GM19438 (cell line): ENCODE measurements at regions not wholly inside any gene's neighbourhood (a gene's known extent, or its start where the extent isn't known, plus 50 kb on each side); places are given as distances from the start of the nearest gene placed in this dataset.
"Not testable (repeated sequence)": the region's sequence is repeated elsewhere in the genome, so short reads cannot be mapped to it uniquely, and the experiment has no call there.

ENCODE experiments used
- ATAC-seq: cut with Tn5 transposase; IDR thresholded peaks from one replicate; pipeline ENCODE4 v1.9.1; 2021; ENCODE audit warnings: low read depth; ENCODE audit not compliant: unreplicated experiment

DNA sequence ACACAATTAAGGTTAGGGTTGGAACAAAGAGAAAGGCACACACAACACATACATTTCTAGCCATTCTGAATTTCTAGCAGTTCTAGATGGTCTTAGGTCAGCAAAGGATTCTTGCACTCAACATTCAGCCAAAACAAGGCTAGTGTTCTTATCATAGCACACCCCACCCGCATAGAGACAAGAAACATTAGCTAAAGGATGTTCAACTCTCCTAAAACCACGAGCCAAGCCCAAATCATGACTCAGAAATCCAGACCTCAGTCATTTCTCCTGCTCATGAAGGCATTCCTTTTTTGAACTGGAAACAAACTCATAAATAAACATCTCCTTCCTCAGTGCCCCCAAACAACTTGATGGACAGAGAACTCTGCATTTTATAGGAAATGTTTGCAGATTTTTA, 293.0 kb upstream of the NOTCH2NLA start:
- not testable (repeated sequence) for ATAC-seq

DNA sequence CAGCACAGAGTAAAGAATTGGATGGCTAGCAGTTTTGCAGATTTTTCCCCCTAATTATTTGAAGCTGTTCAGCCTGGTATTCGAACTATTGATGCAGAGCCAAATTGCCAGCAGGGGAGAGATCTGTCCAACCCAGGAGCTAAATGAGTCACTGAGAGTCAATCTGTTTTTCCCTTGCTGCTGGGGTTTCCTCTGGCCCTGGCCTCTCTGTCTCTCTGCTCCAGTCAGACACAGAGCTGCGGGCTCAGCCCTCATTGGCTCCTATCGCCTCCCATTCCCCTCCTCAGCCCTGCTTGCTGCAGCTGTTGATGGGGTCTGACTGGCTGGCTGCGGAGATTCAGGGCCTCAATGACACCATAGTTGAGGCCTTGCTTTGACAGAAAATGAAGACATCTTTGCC, 284.9 kb upstream of the NOTCH2NLA start:
- not testable (repeated sequence) for ATAC-seq

DNA sequence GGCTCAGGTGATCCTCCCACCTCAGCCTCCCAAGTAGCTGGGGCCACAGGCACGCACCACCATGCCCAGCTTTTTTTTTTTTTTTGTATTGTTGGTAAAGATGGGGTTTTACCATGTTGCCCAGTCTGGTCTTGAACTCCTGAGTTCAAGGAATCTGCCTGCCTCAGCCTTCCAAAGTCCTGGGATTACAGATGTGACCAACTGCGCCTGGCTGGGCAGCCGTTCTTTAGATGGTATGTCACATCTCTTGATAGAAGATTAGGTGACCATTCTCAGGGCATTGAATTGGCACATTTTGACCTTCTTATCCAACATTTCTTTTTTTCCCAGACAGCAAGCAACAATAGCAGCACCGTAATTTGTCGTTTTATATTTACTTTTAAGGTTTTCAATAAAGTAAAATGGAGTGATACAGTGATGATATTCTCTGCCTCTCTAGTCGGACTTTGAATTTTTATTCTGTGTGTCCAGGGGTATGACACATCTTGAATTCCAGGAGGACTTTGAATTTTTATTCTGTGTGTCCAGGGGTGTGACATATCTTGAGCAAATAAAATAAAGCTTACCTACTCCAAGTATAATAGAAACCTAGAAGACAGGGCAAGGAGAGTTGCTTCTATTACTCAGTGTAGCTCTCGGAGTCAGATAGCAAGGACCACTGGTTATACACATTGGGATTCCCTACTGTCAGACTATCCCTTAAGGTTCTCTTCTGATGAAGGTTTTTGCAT, 282.4 kb upstream of the NOTCH2NLA start:
- not testable (repeated sequence) for ATAC-seq

- ATAC-seq = not testable (repeated sequence)
These were observed 281.6 kb upstream of the NOTCH2NLA start for GRCh38 chr1:146510248-146510983.

DNA sequence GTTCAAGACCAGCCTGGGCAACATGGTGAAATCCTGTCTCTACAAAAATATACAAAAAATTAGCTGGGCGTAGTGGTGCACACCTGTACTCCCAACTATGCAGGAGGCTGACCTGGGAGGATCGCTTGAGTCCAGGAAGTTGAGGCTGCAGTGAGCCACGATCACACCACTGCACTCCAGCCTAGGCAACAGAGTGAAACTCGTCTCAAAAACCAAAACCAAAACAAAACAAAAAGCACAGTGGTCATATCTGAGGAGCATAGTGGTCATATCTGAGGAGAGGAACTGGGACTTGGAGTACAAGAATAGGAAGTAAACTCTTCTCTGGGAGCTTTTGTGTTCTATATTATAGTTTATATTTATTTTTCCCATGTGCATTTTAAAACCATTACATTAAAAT, 275.3 kb upstream of the NOTCH2NLA start:
- not testable (repeated sequence) for ATAC-seq

- ATAC-seq = not testable (repeated sequence)
These were observed 258.7 kb upstream of the NOTCH2NLA start for GRCh38 chr1:146487555-146487954.

DNA sequence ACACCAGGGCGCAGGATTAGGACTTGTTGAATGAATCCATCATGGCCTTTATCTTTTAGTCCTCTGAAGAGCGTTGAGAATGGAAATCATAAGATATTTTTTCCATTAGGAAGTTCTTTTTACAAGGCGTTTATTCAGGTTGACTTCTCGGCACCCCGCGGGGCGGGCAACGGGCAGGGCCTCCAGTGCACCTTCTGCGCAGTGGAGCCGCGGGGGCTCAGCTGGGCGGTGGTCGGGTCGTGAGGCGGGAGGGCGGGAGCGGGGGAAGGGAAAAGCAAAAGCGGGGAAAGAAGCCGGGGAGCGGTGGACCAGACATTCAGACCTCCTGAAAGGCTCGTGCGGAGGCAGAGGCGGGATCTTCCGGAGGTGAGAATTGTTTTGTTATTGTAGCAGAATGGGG, 258.3 kb upstream of the NOTCH2NLA start:
- not testable (repeated sequence) for ATAC-seq

- peak; percentile 82 for ATAC-seq
These were observed 257.6 kb upstream of the NOTCH2NLA start for GRCh38 chr1:146486300-146487014.

DNA sequence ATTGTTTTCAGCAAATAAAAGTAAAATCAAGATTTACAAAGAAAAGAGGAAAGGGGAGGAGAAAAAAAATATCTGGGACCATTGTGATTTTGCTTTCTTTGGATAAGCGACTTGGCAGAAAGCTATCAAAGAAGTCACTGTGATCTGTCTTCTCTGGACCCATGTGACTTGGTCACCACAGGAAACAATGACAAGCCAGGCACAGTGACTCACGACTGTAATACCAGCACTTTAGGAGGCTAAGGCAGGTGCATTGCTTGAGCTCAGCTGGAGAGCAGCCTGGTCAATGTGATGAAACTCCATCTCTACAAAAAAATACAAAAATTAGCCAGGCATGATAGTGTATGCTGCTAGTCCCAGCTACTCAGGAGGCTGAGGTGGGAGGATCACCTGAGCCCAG, 255.4 kb upstream of the NOTCH2NLA start:
- not testable (repeated sequence) for ATAC-seq

DNA sequence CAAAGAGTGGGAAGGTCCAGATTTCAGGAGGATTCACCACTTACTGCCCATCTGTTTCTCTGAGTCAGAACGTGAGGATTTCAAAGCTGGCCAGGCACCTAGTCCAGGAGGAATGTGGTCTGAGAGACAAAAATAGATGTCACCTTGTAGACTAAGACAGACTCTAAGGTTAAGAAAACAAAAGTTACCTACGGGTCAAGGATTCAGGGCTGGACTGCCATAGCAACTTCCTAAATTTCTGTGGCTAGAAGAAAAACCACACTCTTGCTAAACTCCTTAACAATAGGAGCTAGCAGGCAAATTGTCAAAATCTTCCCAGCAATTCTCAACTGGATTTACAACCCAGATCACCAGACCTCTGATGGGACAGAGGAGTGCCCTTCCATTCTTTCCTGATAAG, 250.4 kb upstream of the NOTCH2NLA start:
- not testable (repeated sequence) for ATAC-seq

DNA sequence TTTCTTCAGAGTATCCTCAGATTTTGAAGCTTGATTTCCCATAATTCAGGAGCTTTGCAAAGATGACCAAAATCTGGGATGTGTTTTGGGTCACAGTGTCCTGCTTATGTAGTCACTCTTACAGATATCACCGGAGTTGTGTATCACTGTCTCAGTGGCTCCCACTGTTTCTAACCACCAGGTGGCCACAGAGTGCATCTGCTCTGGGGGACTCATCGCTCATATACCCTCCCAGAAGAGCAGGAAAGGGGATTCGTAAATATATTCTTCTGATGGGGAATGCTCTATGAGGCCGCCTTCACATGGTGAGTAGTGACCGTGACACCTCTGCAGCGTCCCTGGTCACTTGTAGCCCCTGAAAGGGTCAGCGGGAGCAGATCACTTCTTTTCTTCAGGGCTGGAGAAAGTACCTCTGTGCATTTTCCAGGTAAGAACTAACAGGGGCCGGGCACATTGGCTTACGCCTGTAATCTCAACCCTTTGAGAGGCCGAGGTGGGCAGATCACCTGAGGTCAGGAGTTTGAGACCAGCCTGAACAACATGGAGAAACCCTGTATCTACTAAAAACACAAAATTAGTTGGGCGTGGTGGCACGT, 249.4 kb upstream of the NOTCH2NLA start:
- ATAC-seq = not testable (repeated sequence)

DNA sequence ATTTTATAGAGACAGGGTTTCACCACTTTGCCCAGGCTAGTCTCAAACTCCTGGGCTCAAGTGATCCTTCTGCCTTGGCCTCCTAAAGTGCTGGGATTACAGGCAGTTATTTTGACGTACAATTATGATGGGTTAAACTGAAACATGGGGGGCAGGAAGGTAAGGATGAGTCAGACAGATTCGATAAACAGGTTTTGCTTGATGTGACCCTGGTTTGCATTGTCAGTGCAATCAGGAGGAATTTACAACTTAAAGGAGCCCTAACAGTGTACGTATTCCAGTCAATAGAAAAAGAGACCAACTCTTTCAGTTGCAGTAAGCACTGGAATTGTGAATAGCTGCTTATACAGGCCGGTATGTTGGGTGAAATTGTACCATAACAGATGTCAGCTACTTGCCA, 246.3 kb upstream of the NOTCH2NLA start:
- not testable (repeated sequence) for ATAC-seq

DNA sequence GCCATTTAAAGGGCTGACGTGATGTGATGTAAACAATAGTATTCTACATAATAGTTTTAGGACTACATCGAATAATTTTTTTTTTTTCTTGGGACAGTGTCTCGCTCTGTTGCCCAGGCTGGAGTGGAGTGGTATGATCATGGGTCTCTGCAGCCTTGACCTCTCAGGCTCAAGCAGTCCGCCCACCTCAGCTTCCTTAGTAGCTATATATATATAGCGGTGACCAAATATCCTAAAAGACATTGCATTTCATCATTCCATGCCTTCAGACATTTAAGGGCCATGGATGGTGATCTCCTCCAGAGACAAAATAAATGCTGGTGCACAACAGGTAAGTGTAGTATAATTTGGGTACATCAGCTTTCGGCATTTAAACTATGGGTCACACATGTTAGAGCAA, 245.4 kb upstream of the NOTCH2NLA start:
- ATAC-seq = not testable (repeated sequence)

GRCh38 chr1:146472192-146472861, 243.5 kb upstream of the NOTCH2NLA start:
- ATAC-seq = peak; percentile 85

- not testable (repeated sequence) for ATAC-seq
These were observed 231.1 kb upstream of the NOTCH2NLA start for GRCh38 chr1:146459939-146460338.

DNA sequence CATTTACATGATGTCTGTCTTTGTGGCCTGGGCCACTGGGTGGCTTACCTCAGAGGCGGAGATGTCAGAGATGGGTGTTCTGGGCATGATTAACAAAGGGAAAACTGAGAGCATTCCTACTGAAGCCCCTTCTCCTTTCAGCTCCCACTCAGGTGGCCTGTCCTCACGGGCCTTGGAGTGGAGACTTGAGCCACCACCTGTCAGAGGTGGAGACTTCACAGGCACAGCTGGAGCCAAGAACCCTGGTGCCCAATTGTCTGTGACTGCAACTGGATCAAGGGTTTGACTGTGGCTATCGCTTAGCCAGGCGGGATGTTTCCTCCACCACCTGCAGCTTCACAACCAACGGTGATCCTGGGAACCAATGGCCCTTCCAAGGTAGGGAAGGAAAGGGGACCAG, 230.5 kb upstream of the NOTCH2NLA start:
- ATAC-seq = not testable (repeated sequence)

GRCh38 chr1:146448877-146449246, 220.0 kb upstream of the NOTCH2NLA start:
- ATAC-seq = not testable (repeated sequence)

DNA sequence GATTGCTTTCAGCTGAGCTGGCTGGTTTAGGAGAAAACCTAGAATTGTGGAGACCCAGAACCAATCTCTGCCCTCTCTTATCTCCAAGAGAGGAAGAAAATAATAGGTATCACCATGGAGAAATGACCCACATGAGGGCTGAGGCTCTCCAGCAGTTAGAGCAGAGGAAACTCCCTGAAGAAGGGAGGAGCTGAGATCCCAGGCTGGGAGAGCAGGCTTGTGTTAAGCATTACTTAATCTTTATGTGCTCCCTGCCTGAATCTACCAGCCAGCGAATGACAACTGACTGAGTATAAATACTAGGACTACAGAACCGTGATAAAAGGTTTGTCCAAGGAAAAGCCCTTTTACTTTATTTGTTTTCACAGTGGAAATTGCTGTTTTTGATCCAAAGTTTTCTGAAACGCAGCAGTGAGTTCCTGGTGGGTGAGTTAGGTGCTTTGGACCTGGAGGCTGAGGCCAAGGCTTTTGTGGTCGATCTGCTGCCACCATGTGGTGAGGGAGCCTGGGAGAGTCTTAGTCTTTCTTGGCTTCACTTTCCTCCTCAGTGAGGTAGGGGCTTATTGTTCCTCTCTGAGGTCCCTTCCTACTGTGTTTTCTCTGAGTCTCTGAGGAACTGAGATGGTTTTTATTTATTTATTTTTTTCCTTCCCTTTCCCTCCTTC, 219.5 kb upstream of the NOTCH2NLA start:
- not testable (repeated sequence) for ATAC-seq

DNA sequence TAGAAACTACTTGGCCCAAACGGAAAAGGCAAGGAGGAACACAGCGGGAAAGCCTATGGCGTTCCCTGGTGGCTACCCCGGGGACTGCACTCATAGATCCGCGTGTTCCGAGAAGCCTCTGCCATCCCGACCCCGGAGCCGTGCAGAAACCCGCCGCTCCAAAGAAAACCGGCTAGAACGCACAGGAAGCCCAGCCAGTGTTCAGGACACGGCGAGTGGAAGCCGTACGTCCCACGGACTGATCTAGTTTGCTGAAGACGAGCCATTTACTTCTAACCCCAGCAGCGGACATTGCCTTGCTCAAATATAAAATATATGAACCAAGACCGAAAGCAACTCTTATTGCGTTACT, 215.0 kb upstream of the NOTCH2NLA start:
- ATAC-seq = not testable (repeated sequence)
